SK-N-MC (cell line): ENCODE measurements at regions not wholly inside any gene's neighbourhood (a gene's known extent, or its start where the extent isn't known, plus 50 kb on each side); places are given as distances from the start of the nearest gene placed in this dataset.

Experiments used
- EZH2 ChIP-seq: fragments of 200-600 bp; sonication (generic); IDR thresholded peaks from one replicate; pipeline ENCODE4 v1.6.1; 2017; ENCODE audit warnings: antibody characterized with exemption
- FOXP2 ChIP-seq: optimal IDR thresholded peaks from 2 replicates; pipeline ENCODE3; 2011; ENCODE audit warnings: mild to moderate bottlenecking, moderate library complexity; ENCODE audit not compliant: insufficient read depth; ENCODE audit errors: extremely low read length, control extremely low read depth
- POLR2AphosphoS5 ChIP-seq: IDR thresholded peaks from 2 replicates; pipeline ENCODE4 v1.6.1; 2012; ENCODE audit warnings: mild to moderate bottlenecking, low read depth, low read length, borderline replicate concordance

GRCh38 chr1:214900590-214900989, 181.9 kb upstream of the KCNK2 start:
- no peak for TF ChIP-seq POLR2AphosphoS5
- TF ChIP-seq EZH2, result no peak
- TF ChIP-seq FOXP2, result no peak
